SK-N-MC (cell line): ENCODE measurements at regions not wholly inside any gene's neighbourhood (a gene's known extent, or its start where the extent isn't known, plus 50 kb on each side); places are given as distances from the start of the nearest gene placed in this dataset.

Source experiments
- DNase-seq: peaks from one replicate; pipeline ENCODE4 v3.0.0-alpha.2; 2011; ENCODE audit warnings: low read depth, low spot score
- H3K27ac ChIP-seq: fragments of 200-600 bp; sonication (generic); 2 replicates; pipeline ENCODE4 v1.5.1; 2016; ENCODE audit warnings: mixed run types
- H3K36me3 ChIP-seq: fragments of 200-600 bp; sonication (generic); 2 replicates; pipeline ENCODE4 v1.6.1; 2017; ENCODE audit warnings: antibody characterized with exemption, low read length, mixed read lengths; ENCODE audit not compliant: insufficient read depth
- H3K4me3 ChIP-seq: fragments of 200-600 bp; sonication (generic); 2 replicates; pipeline ENCODE4 v1.5.1; 2016
- H3K9ac ChIP-seq: fragments of 200-600 bp; sonication (generic); 2 replicates; pipeline ENCODE4 v1.8.0; 2017; ENCODE audit warnings: mixed run types, mixed read lengths; ENCODE audit not compliant: insufficient read length
- H3K9me3 ChIP-seq: fragments of 200-600 bp; sonication (generic); 2 replicates; pipeline ENCODE4 v1.6.1; 2017; ENCODE audit warnings: low read depth, mild to moderate bottlenecking, antibody characterized with exemption, low read length, moderate library complexity, mixed read lengths
- EZH2 ChIP-seq: fragments of 200-600 bp; sonication (generic); IDR thresholded peaks from one replicate; pipeline ENCODE4 v1.6.1; 2017; ENCODE audit warnings: antibody characterized with exemption
- FOXP2 ChIP-seq: optimal IDR thresholded peaks from 2 replicates; pipeline ENCODE3; 2011; ENCODE audit warnings: mild to moderate bottlenecking, moderate library complexity; ENCODE audit not compliant: insufficient read depth; ENCODE audit errors: extremely low read length, control extremely low read depth
- POLR2AphosphoS5 ChIP-seq: IDR thresholded peaks from 2 replicates; pipeline ENCODE4 v1.6.1; 2012; ENCODE audit warnings: mild to moderate bottlenecking, low read depth, low read length, borderline replicate concordance

DNA sequence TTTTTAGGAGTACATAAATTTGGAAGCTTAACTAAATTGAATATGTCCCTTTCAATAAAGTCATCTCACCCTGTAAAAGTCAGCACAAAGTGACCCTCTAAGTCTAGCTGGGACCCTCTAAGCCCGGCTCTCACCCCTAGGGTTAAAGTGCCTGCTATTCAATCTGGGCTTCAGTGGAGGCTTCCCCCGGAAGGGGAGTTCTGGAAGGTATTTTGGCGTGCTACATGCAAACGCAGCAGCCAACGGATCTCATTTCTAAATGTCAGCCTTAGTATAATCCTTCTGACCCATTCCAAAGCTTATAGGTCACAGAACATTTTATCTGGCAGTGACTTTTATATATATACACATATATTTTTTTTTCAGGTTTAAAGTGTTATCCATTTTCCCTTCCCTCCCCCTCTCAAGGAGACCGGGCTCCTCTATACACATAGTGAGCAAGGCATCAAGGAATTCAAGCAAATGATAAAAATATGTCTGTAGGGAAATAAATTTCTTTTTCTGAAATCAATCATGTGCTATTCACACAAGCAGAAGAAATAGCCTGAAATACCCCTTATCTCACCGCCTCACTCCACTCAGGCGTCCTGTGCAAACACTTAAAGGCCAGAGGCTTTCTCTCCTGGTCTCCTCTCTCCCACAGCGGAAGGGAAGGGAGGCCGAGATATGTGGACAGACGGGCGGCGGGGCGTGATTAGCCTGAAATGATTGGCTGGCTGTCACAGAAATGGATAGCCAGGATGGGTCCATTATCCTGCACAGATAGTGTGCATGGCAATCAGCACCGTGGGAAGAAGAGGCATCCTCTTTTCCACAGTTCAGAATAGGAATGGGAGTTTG is 301.7 kb downstream of the GALC start:
- Histone ChIP-seq H3K4me3 (no peak overlapping the region), H3K36me3 (no peaks in the 10 kb centered on the region), H3K9ac (no peak overlapping the region), H3K27ac (no peak overlapping the region), H3K9me3 (no peaks in the 10 kb centered on the region)
- DNase-seq, result no peak
- no peak for TF ChIP-seq EZH2
- no peak for TF ChIP-seq POLR2AphosphoS5
- TF ChIP-seq FOXP2, result no peak

DNA sequence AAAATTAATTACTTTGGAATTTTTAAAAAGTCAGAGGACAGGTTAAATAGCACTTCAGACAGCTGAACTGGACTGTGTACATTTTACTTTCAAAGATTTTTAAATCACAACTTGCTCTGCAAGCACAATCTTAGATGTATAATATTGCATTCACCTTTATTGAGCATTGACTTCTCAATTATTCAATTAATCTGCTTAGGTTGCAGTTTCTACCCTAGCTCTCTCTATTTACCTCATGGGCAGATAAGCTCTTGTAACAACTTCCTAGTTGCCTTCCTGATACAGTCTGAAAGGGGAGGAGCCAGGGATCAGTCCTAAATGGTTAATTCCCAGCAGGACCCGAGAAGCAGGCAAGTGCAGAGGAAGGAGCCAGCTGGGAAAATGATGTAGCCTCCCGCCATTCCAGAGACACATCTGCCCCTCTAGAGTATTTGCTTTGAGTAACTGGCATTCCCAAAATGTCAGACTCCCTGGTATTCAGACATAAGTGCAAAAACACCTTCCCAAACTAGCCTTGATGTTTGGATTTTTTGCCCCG is 302.8 kb downstream of the GALC start:
- no peak overlapping the region for H3K4me3 ChIP-seq
- TF ChIP-seq EZH2 (no peak), FOXP2 (no peak), POLR2AphosphoS5 (no peak)
- DNase-seq, result no peak
- no peaks in the 10 kb centered on the region for H3K36me3 ChIP-seq
- no peak overlapping the region for H3K9ac ChIP-seq
- no peak overlapping the region for H3K27ac ChIP-seq
- no peaks in the 10 kb centered on the region for H3K9me3 ChIP-seq

DNA sequence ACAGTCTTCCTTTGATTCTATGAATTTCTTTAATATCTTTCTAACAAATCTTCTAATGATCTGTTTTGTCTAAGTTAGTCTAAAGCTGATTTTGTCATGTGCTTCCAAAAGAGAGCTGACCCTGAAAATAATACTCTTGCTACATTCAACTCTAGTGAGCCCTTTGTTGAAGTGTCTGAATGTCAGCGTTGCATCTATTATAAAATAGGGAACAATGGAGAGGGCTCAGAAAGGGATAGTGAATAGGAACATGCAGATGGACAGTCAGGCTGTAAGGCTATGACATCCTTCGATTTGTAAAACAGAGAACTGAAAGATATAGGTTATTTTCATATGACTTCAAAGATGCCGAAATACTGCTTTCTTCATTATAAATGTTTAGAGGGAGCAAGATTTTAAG is 304.5 kb downstream of the GALC start:
- DNase-seq, result no peak
- Histone ChIP-seq H3K9ac (no peak overlapping the region), H3K36me3 (no peaks in the 10 kb centered on the region), H3K9me3 (no peaks in the 10 kb centered on the region), H3K27ac (no peak overlapping the region), H3K4me3 (no peak overlapping the region)
- TF ChIP-seq FOXP2 (no peak), EZH2 (no peak), POLR2AphosphoS5 (no peak)

DNA sequence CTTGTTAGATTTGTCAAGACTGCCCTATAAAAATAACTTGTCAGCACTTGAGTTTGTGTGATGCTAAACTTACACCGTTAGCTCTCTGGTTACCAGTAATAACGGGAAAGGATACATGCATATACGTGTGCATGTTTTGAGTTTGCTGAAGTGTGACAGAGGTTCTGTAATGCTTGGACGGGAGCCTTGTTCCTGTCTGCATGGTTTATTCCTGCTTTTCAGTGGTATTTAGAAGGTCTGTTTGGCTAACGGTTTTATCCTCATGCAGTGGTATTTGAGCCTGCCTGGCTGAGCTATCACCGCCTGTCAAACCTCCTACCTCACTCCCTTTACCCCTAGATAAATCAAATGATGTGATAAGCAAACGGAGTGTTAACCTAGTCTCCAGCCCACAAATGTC is 305.6 kb downstream of the GALC start:
- no peaks in the 10 kb centered on the region for H3K9me3 ChIP-seq
- no peak overlapping the region for H3K27ac ChIP-seq
- H3K36me3 ChIP-seq, result no peaks in the 10 kb centered on the region
- no peak overlapping the region for H3K9ac ChIP-seq
- H3K4me3 ChIP-seq, result no peak overlapping the region
- no peak for TF ChIP-seq FOXP2
- no peak for TF ChIP-seq EZH2
- no peak for TF ChIP-seq POLR2AphosphoS5
- DNase-seq, result no peak

DNA sequence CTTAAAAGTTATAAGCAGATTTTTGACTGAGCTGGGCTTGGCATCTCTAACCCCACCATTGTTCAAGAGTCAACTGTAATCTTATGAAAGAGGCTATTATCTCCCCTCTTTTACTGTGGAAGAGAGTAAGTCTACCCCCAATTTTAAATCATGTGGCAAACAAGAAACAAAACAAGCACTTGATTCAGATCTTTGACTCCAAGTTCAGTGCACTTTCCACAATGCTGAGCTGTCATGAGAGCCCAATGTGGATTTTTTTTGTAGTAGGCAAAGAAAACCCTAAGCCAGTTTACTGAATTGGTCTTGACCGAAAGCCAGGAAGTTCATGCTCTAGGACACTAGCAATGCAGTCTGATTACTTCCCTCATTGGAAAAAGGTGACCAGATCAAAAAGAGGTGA is 306.2 kb downstream of the GALC start:
- no peaks in the 10 kb centered on the region for H3K36me3 ChIP-seq
- TF ChIP-seq FOXP2 (no peak), POLR2AphosphoS5 (no peak), EZH2 (no peak)
- H3K9me3 ChIP-seq, result no peaks in the 10 kb centered on the region
- no peak overlapping the region for H3K27ac ChIP-seq
- H3K9ac ChIP-seq, result no peak overlapping the region
- DNase-seq, result no peak
- no peak overlapping the region for H3K4me3 ChIP-seq

DNA sequence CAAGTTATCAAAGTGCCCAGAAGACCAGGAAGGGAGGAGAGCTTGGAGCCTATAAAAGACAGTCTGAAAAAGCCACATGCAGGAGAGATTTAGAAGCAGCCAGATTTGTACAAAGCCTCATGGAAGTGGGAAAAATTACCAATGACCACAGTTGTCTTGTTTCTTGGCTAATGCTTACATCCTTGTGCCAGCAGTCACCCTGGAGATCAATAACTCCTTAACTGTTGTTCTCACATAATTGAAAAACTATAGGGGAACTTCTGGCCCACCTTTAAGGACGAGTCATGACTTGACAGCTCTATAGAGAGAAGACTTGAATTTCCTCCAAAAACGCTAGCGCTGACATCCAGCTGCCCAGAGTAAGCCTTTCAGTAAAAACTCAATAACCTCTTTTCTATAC is 313.1 kb downstream of the GALC start:
- TF ChIP-seq FOXP2 (no peak), EZH2 (no peak), POLR2AphosphoS5 (no peak)

DNA sequence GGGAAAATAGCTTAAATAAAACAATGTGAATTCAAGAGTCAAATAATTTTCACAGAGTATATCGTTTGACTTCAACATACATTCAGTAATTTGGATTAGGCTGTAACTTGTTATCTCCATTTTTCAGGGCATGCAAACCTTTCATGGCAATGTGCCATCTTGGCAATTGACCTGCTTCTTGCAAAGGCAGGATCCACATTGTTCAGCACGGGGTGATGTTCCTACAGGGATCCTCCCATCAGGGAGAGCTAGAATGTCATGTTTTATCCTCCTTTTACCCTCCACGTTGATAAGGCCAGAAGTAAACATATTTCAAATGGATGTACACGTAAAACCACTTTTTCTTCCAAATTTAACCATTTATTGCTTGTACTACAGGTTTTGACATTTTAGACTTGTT is 314.4 kb downstream of the GALC start:
- Histone ChIP-seq H3K9me3 (no peaks in the 10 kb centered on the region), H3K9ac (no peak overlapping the region), H3K27ac (no peak overlapping the region), H3K36me3 (no peaks in the 10 kb centered on the region), H3K4me3 (no peak overlapping the region)
- DNase-seq, result no peak
- TF ChIP-seq FOXP2 (no peak), POLR2AphosphoS5 (no peak), EZH2 (no peak)

More for the DNA sequence above, 313.1 kb downstream of the GALC start:
- Histone ChIP-seq H3K9ac (no peak overlapping the region), H3K36me3 (no peaks in the 10 kb centered on the region), H3K27ac (no peak overlapping the region), H3K9me3 (no peaks in the 10 kb centered on the region), H3K4me3 (no peak overlapping the region)
- no peak for DNase-seq

DNA sequence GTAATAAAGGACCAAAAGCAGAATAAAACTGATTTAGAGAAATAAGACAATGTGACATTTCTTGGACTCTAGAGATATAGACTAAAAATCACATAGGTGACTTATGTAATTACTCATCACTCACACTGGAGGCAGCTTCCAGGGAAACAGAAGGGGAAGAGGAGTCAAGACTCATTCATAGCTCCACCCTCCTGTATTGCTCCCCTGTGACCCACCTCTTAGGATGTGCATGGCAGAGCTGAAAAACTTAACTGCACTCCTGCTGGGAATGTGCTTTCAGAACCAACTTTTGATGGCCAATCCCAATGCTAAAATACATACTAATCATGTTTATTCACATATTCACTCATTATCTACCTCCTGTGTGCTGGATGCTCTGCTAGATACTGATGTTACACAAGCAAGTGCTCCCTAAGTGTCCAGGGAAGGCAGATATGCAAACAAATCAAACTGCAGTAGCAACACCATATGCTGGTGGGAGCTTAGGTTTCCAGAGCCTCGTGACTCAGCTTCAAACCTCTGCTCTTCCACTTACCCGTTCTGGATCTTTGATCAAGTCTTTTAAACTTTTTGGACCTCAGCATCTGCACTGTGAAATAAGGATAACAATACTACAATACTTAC is 316.1 kb downstream of the GALC start:
- Histone ChIP-seq H3K27ac (no peak overlapping the region), H3K4me3 (no peak overlapping the region), H3K36me3 (no peaks in the 10 kb centered on the region), H3K9ac (no peak overlapping the region), H3K9me3 (no peaks in the 10 kb centered on the region)
- DNase-seq, result no peak
- TF ChIP-seq FOXP2 (no peak), EZH2 (no peak), POLR2AphosphoS5 (no peak)
